ENCODE measurements at regions not wholly inside any gene's neighbourhood (a gene's known extent, or its start where the extent isn't known, plus 50 kb on each side); places are given as distances from the start of the nearest gene placed in this dataset.

DNA sequence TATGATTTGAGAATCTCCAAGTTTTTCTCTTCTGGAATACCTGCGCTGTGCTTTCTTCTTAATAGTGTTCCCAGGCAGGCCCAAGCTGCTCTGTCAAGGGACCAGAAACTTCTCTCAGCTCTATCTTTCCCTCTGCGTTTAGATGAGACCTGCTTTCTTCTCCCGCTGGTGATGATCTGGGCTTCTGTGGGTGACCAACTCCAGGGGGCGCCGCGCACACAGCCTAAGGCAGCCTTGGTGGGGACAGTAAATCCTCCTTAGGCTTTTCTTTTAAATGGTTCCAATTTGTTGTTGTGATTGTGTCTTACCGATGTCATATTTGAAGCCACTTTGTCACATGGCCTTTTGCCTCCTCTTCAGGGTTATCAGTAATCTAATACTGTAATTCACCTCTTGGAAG, 439.4 kb upstream of the KLF12 start:
- TF ChIP-seq EP300 (IDR thresholded peaks at IDR 0.05; ENCODE audit: low read depth) = no peak
- TF ChIP-seq, protein P1, sequence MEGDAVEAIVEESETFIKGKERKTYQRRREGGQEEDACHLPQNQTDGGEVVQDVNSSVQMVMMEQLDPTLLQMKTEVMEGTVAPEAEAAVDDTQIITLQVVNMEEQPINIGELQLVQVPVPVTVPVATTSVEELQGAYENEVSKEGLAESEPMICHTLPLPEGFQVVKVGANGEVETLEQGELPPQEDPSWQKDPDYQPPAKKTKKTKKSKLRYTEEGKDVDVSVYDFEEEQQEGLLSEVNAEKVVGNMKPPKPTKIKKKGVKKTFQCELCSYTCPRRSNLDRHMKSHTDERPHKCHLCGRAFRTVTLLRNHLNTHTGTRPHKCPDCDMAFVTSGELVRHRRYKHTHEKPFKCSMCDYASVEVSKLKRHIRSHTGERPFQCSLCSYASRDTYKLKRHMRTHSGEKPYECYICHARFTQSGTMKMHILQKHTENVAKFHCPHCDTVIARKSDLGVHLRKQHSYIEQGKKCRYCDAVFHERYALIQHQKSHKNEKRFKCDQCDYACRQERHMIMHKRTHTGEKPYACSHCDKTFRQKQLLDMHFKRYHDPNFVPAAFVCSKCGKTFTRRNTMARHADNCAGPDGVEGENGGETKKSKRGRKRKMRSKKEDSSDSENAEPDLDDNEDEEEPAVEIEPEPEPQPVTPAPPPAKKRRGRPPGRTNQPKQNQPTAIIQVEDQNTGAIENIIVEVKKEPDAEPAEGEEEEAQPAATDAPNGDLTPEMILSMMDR (IDR thresholded peaks at IDR 0.05) = no peak
- no peak for TF ChIP-seq POLR2AphosphoS5 (IDR thresholded peaks at IDR 0.05)
